DND-41 (cell line): ENCODE measurements at regions not wholly inside any gene's neighbourhood (a gene's known extent, or its start where the extent isn't known, plus 50 kb on each side); places are given as distances from the start of the nearest gene placed in this dataset.

Experiments used
- ATAC-seq: fragments of 200-7000 bp; cut with Tn5 transposase; 3 replicates; pipeline ENCODE4 v1.9.1; 2021; ENCODE audit warnings: low read depth; ENCODE audit not compliant: insufficient read depth
- DNase-seq: peaks from one replicate; pipeline ENCODE4 v3.0.0-alpha.2; 2020
- H2AFZ ChIP-seq: 2 replicates; pipeline ENCODE4 v1.6.0; 2012; ENCODE audit warnings: low read depth, low read length
- H3K27ac ChIP-seq: 2 replicates; pipeline ENCODE4 v1.5.1; 2012; ENCODE audit warnings: low read length, inconsistent platforms
- H3K27me3 ChIP-seq: fragments of 200-600 bp; sonication (generic); 2 replicates; pipeline ENCODE4 v1.6.0; 2012; ENCODE audit warnings: low read length, mild to moderate bottlenecking, inconsistent platforms; ENCODE audit not compliant: insufficient read depth, poor library complexity
- H3K36me3 ChIP-seq: 2 replicates; pipeline ENCODE4 v1.5.1; 2012; ENCODE audit warnings: low read length, inconsistent platforms; ENCODE audit not compliant: insufficient read depth
- H3K4me1 ChIP-seq: 2 replicates; pipeline ENCODE4 v1.5.1; 2012; ENCODE audit warnings: mild to moderate bottlenecking, low read length; ENCODE audit not compliant: insufficient read depth
- H3K4me2 ChIP-seq: 2 replicates; pipeline ENCODE4 v1.6.0; 2012; ENCODE audit warnings: mild to moderate bottlenecking, moderate library complexity, low read length, inconsistent platforms; ENCODE audit not compliant: insufficient read depth
- H3K4me3 ChIP-seq, 2 experiments: fragments of 200-600 bp in 1 of 2; shearing (Covaris generic) in 1 of 2; 2 replicates each; pipeline ENCODE4 v1.5.1; 2012 to 2016; ENCODE audit warnings: inconsistent platforms in 2 of 2, low read length in 2 of 2, mild to moderate bottlenecking in 2 of 2, low read depth in 1 of 2, moderate library complexity in 1 of 2
- H3K79me2 ChIP-seq: 2 replicates; pipeline ENCODE4 v1.6.0; 2012; ENCODE audit warnings: low read length, inconsistent platforms; ENCODE audit not compliant: insufficient read depth
- H3K9ac ChIP-seq: 2 replicates; pipeline ENCODE4 v1.6.0; 2012; ENCODE audit warnings: low read depth, mild to moderate bottlenecking, inconsistent platforms, low read length, moderate library complexity
- H3K9me3 ChIP-seq: 2 replicates; pipeline ENCODE4 v1.5.1; 2012; ENCODE audit warnings: low read length, moderate library complexity, mild to moderate bottlenecking, inconsistent platforms; ENCODE audit not compliant: insufficient read depth, severe bottlenecking
- H4K20me1 ChIP-seq: 2 replicates; pipeline ENCODE4 v1.6.0; 2012; ENCODE audit warnings: low read length; ENCODE audit not compliant: insufficient read depth
- EZH2 ChIP-seq: IDR thresholded peaks from 3 replicates; pipeline ENCODE4 v1.6.1; 2012; ENCODE audit warnings: borderline replicate concordance, low read depth, mild to moderate bottlenecking, moderate library complexity, low read length, inconsistent platforms; ENCODE audit not compliant: severe bottlenecking
- TF ChIP-seq, protein P1 (sequence below): IDR thresholded peaks from 2 replicates; pipeline ENCODE4 v1.5.1; 2012; ENCODE audit warnings: borderline replicate concordance, low read length, moderate library complexity, mild to moderate bottlenecking; ENCODE audit not compliant: poor library complexity, severe bottlenecking; ENCODE audit errors: extremely low read depth

DNA sequence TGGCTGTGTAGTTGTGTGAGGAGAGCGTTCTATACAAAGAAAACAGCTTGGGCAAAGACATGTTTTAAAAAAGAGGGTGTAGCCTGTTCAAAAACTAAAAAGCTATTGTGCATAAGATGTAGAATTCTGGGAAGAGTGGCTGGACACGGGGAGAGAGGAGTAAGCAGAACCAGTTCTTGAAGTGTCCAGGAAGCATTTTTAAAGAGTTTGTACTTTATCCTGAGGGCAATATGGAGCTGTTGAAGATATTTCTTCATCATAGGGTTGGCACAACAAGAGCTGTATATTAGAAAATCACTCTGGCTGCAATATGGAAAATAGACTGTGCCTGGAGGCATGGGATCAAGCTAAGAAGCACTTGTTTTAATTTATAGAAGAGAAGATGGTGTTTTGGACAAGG is 458.9 kb upstream of the LMO3 start:
- no peak for TF ChIP-seq EZH2
- TF ChIP-seq, protein P1, sequence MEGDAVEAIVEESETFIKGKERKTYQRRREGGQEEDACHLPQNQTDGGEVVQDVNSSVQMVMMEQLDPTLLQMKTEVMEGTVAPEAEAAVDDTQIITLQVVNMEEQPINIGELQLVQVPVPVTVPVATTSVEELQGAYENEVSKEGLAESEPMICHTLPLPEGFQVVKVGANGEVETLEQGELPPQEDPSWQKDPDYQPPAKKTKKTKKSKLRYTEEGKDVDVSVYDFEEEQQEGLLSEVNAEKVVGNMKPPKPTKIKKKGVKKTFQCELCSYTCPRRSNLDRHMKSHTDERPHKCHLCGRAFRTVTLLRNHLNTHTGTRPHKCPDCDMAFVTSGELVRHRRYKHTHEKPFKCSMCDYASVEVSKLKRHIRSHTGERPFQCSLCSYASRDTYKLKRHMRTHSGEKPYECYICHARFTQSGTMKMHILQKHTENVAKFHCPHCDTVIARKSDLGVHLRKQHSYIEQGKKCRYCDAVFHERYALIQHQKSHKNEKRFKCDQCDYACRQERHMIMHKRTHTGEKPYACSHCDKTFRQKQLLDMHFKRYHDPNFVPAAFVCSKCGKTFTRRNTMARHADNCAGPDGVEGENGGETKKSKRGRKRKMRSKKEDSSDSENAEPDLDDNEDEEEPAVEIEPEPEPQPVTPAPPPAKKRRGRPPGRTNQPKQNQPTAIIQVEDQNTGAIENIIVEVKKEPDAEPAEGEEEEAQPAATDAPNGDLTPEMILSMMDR = no peak
- Histone ChIP-seq H3K27me3 (no peaks in the 10 kb centered on the region), H3K4me3 (no peak overlapping the region), H3K79me2 (no peaks in the 10 kb centered on the region), H3K9me3 (no peaks in the 10 kb centered on the region), H3K27ac (no peak overlapping the region), H3K36me3 (no peaks in the 10 kb centered on the region), H3K4me2 (no peak overlapping the region), H4K20me1 (no peaks in the 10 kb centered on the region), H2AFZ (no peak overlapping the region), H3K9ac (no peak overlapping the region), H3K4me1 (no peaks in the 10 kb centered on the region)
- no peak for DNase-seq
- no peak for ATAC-seq

DNA sequence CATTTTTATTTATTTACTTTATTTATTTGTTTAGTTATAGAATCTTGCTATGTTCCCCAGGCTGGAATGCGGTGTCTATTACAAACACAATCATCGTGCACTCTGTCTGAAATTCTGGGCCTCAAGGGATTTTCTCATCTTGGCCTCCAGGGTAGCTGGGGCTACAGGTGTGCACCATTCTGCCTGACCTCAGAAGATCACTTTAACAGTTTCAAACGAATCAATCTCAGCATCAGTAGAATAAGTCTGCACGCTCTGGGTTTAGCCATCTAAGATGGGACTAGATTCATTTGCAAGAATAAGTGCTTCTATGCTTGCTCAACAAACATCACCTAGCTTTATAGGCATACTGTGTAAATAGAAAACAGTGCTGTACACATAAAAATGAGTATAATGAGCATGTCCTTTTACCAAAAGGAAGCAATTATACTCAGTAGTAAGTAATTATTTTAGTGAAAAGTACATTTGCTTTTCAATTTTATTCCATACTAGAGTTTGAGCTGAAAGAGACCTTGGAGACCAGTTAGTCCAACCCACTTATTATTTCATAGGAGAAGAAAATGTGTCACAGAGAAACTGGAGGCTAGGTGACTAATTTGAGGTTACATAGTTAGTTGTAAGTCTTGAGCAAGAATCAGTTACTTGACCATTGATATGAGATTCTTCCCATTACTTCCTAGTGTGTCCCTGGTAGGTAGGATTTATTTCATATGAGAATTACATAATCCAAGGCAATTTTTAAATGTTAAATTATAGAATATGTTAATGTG is 456.5 kb upstream of the LMO3 start:
- Histone ChIP-seq H3K27ac (no peak overlapping the region), H3K4me2 (no peak overlapping the region), H2AFZ (no peak overlapping the region), H3K79me2 (no peaks in the 10 kb centered on the region), H3K4me3 (no peak overlapping the region), H3K9ac (no peak overlapping the region), H3K9me3 (no peaks in the 10 kb centered on the region), H3K4me1 (no peaks in the 10 kb centered on the region), H3K27me3 (no peaks in the 10 kb centered on the region), H3K36me3 (no peaks in the 10 kb centered on the region), H4K20me1 (no peaks in the 10 kb centered on the region)
- no peak for TF ChIP-seq EZH2
- TF ChIP-seq, protein P1 = no peak
- ATAC-seq = no peak
- DNase-seq = no peak

GRCh38 chr12:17060260-17060659 is 454.3 kb upstream of the LMO3 start:
- no peak overlapping the region for H3K9ac ChIP-seq
- TF ChIP-seq EZH2 = no peak
- TF ChIP-seq, protein P1 = no peak
- DNase-seq (no peak), ATAC-seq (no peak)
- no peaks in the 10 kb centered on the region for H4K20me1 ChIP-seq
- no peaks in the 10 kb centered on the region for H3K36me3 ChIP-seq
- H3K4me3 ChIP-seq = no peak overlapping the region
- H3K9me3 ChIP-seq = no peaks in the 10 kb centered on the region
- no peak overlapping the region for H3K27ac ChIP-seq
- no peaks in the 10 kb centered on the region for H3K27me3 ChIP-seq
- H2AFZ ChIP-seq = no peak overlapping the region
- H3K79me2 ChIP-seq = no peaks in the 10 kb centered on the region
- H3K4me1 ChIP-seq = no peaks in the 10 kb centered on the region
- no peak overlapping the region for H3K4me2 ChIP-seq
